Nephron progenitor cell (in vitro differentiated cells): ENCODE measurements at regions not wholly inside any gene's neighbourhood (a gene's known extent, or its start where the extent isn't known, plus 50 kb on each side); places are given as distances from the start of the nearest gene placed in this dataset.

ENCODE experiments used
- DNase-seq: peaks from one replicate; pipeline ENCODE4 v3.0.0; 2021
- H3K27ac Mint-ChIP-seq: 2 replicates; pipeline ENCODE4 v1.8.0; 2021; ENCODE audit warnings: mild to moderate bottlenecking, moderate library complexity, mixed read lengths
- H3K27me3 Mint-ChIP-seq: 2 replicates; pipeline ENCODE4 v1.8.0; 2021; ENCODE audit warnings: mild to moderate bottlenecking, low read depth, mixed read lengths; ENCODE audit not compliant: poor library complexity
- H3K36me3 Mint-ChIP-seq: 2 replicates; pipeline ENCODE4 v1.8.0; 2021; ENCODE audit warnings: low read depth, mixed read lengths
- H3K4me1 Mint-ChIP-seq: 2 replicates; pipeline ENCODE4 v1.8.0; 2021; ENCODE audit warnings: mixed read lengths
- H3K4me3 Mint-ChIP-seq: 2 replicates; pipeline ENCODE4 v1.8.0; 2021; ENCODE audit warnings: mild to moderate bottlenecking, moderate library complexity, mixed read lengths
- H3K9me3 Mint-ChIP-seq: 2 replicates; pipeline ENCODE4 v1.8.0; 2021; ENCODE audit warnings: mild to moderate bottlenecking, moderate library complexity, mixed read lengths
- CTCF ChIP-seq: fragments of 200-600 bp; sonication (generic); IDR thresholded peaks from 2 replicates; pipeline ENCODE4 v1.5.0; 2021; ENCODE audit warnings: antibody characterized with exemption

DNA sequence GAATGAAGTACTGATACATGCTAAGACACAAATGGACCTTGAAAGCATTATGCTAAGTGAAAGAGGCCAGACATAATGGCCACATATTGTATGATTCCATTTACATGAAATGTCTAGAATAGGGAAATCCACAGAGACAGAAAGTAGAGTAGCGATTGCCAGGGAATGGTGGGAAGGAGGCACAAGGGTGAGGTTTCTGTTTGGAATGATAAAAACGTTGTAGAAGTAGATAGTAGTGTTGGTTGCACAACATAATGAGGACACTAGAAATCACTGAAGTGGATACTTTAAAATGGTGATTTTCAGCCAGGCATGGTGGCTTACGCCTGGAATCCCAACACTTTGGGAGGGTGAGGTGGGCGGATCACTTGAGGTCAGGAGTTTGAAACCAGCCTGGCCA lies 97.6 kb upstream of the VANGL1 start:
- Mint-ChIP-seq H3K4me1 (peaks cover 13% of the 10 kb centered on the region), H3K4me3 (no peak overlapping the region), H3K27me3 (peaks cover 10% of the 10 kb centered on the region), H3K27ac (no peak overlapping the region), H3K9me3 (peaks cover 3% of the 10 kb centered on the region), H3K36me3 (no peaks in the 10 kb centered on the region)
- TF ChIP-seq CTCF, result no peak
- DNase-seq, result no peak

- DNase-seq, result no peak
- H3K36me3 Mint-ChIP-seq, result no peaks in the 10 kb centered on the region
Measured at GRCh38 chr1:115543247-115543646, 98.5 kb upstream of the VANGL1 start.

GRCh38 chr1:115539736-115540135 lies 102.0 kb upstream of the VANGL1 start:
- peaks cover 7% of the 10 kb centered on the region for H3K9me3 Mint-ChIP-seq
- no peaks in the 10 kb centered on the region for H3K36me3 Mint-ChIP-seq
- H3K4me3 Mint-ChIP-seq, result no peak overlapping the region
- no peaks in the 10 kb centered on the region for H3K4me1 Mint-ChIP-seq
- H3K27ac Mint-ChIP-seq, result no peak overlapping the region
- no peak for DNase-seq
- no peak for TF ChIP-seq CTCF
- H3K27me3 Mint-ChIP-seq, result peaks cover 16% of the 10 kb centered on the region

More at GRCh38 chr1:115543247-115543646, 98.5 kb upstream of the VANGL1 start:
- Mint-ChIP-seq H3K27me3 (peaks cover 12% of the 10 kb centered on the region), H3K4me3 (no peak overlapping the region), H3K9me3 (peaks cover 3% of the 10 kb centered on the region), H3K27ac (no peak overlapping the region), H3K4me1 (peaks cover 13% of the 10 kb centered on the region)
- TF ChIP-seq CTCF, result no peak

DNA sequence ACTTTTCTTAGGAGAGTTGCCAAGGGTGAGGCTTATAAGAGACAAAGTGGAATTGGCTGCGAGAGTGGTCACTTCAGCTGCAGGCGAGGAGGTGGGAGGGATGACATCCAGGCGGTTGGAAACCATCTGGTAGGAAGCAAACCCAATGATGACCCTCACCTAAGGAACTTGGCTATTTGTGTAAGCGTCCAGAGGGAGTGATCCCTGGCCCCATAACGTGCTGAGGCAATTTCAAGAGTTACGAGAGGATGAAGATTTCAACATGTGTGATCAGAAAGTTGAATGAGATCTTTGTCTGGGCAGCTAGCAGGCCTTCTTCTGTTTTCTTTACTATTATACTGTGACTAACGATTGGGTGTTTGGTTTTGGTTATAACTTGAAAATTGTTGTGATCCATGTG lies 102.7 kb upstream of the VANGL1 start:
- H3K4me3 Mint-ChIP-seq, result no peak overlapping the region
- no peak for DNase-seq
- TF ChIP-seq CTCF, result no peak
- H3K27me3 Mint-ChIP-seq, result peaks cover 19% of the 10 kb centered on the region
- H3K36me3 Mint-ChIP-seq, result no peaks in the 10 kb centered on the region
- H3K4me1 Mint-ChIP-seq, result no peaks in the 10 kb centered on the region
- H3K9me3 Mint-ChIP-seq, result peaks cover 14% of the 10 kb centered on the region
- peak overlapping the region; percentile 91 for H3K27ac Mint-ChIP-seq

DNA sequence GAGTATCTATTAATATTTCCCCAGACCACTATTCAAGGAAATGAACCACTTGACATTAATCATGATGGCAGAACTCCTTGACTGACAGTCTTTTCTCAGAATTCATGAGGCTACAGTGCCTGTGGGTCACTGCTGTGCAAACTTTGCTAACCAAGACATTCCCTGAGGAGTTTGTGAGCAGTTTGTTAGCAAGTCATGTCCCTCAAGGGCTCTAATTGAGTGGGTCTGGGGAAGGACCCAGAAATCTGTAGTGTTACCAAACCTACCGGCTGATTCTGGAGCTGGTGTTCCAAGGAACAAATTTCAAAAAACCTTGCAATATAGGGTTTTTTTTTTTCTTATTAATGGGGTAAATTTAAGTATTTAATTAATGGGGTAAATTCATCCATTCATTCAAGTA lies 103.2 kb upstream of the VANGL1 start:
- Mint-ChIP-seq H3K9me3 (peaks cover 17% of the 10 kb centered on the region), H3K36me3 (no peaks in the 10 kb centered on the region), H3K4me1 (no peaks in the 10 kb centered on the region), H3K4me3 (no peak overlapping the region), H3K27ac (no peak overlapping the region), H3K27me3 (peaks cover 20% of the 10 kb centered on the region)
- DNase-seq, result no peak
- TF ChIP-seq CTCF, result no peak

- Mint-ChIP-seq H3K4me3 (no peak overlapping the region), H3K9me3 (peaks cover 19% of the 10 kb centered on the region), H3K36me3 (no peaks in the 10 kb centered on the region), H3K4me1 (peaks cover 8% of the 10 kb centered on the region), H3K27ac (no peak overlapping the region), H3K27me3 (peaks cover 20% of the 10 kb centered on the region)
- DNase-seq, result no peak
- TF ChIP-seq CTCF, result no peak
Measured at GRCh38 chr1:115537415-115537814, 104.4 kb upstream of the VANGL1 start.
